B cell (primary cell): ENCODE measurements at regions not wholly inside any gene's neighbourhood (a gene's known extent, or its start where the extent isn't known, plus 50 kb on each side); places are given as distances from the start of the nearest gene placed in this dataset.

Experiments used
- ATAC-seq: fragments of 200-7000 bp; cut with Tn5 transposase; one replicate; pipeline ENCODE4 v1.10.0; 2021; ENCODE audit warnings: low read depth, mild to moderate bottlenecking, moderate number of reproducible peaks, moderate library complexity
- CTCF ChIA-PET: fragments of 350-600 bp; sonication (Branson Sonifier 250); formaldehyde crosslinking; loops from one replicate; lab custom pipeline; 2021; ENCODE audit warnings: antibody characterized with exemption, inconsistent platforms; lab: Charles Lee
- POLR2A ChIA-PET: fragments of 350-600 bp; sonication (Branson Sonifier 250); formaldehyde crosslinking; loops from one replicate; lab custom pipeline; 2021; ENCODE audit warnings: antibody characterized with exemption; lab: Charles Lee
- DNase-seq: peaks from one replicate; pipeline ENCODE4 v3.0.0; 2013
- H2AFZ ChIP-seq: 2 replicates; pipeline ENCODE4 v1.6.1; 2012; ENCODE audit warnings: mild to moderate bottlenecking, low read depth, low read length; ENCODE audit not compliant: insufficient read depth, poor library complexity, severe bottlenecking
- H3K27ac ChIP-seq, 2 donors: 1 replicate in 1 of 2; 2 replicates in 1 of 2; pipeline ENCODE4 v1.5.1; 2012 to 2013; ENCODE audit warnings: low read length in 2 of 2, mild to moderate bottlenecking in 2 of 2, moderate library complexity in 1 of 2
- H3K27me3 ChIP-seq, 4 experiments: fragments of 200-600 bp in 1 of 4; sonication (generic) in 1 of 4; replicated peaks in 1 of 4; 1 replicate in 2 of 4; 2 replicates in 2 of 4; pipeline versions ENCODE4 v1.6.1 to v1.7.0; 2013 to 2016; ENCODE audit warnings: low read length in 3 of 4, mild to moderate bottlenecking in 2 of 4, mixed read lengths in 1 of 4, moderate library complexity in 1 of 4; ENCODE audit not compliant: insufficient read depth in 4 of 4, control insufficient read depth in 3 of 4; ENCODE audit errors: control extremely low read depth in 1 of 4
- H3K36me3 ChIP-seq, 2 experiments: replicated peaks in 1 of 2; 1 replicate in 1 of 2; 2 replicates in 1 of 2; pipeline versions ENCODE4 v1.6.1 to v1.7.1; 2013; ENCODE audit warnings: low read length in 1 of 2; ENCODE audit not compliant: insufficient read depth in 2 of 2, control insufficient read depth in 1 of 2; ENCODE audit errors: control extremely low read depth in 1 of 2, extremely low read depth in 1 of 2
- H3K4me1 ChIP-seq, 2 donors: fragments of 200-600 bp in 1 of 2; sonication (generic) in 1 of 2; 1 replicate in 1 of 2; 2 replicates in 1 of 2; pipeline versions ENCODE4 v1.5.1 to v1.6.1; 2013 to 2017; ENCODE audit warnings: low read length in 2 of 2; ENCODE audit not compliant: control insufficient read depth in 2 of 2, insufficient read depth in 2 of 2
- H3K4me2 ChIP-seq: replicated peaks from 2 replicates; pipeline ENCODE3; 2012; ENCODE audit warnings: mild to moderate bottlenecking, low read depth, low read length; ENCODE audit not compliant: poor library complexity, severe bottlenecking
- H3K4me3 ChIP-seq, 5 experiments: fragments of 200-600 bp in 1 of 5; sonication (generic) in 1 of 5; 1 replicate in 3 of 5; 2 replicates in 2 of 5; pipeline versions ENCODE4 v1.5.1 to v1.7.0; 2011 to 2016; ENCODE audit warnings: low read length in 4 of 5, mild to moderate bottlenecking in 4 of 5, low read depth in 2 of 5, control low read depth in 1 of 5, moderate library complexity in 1 of 5; ENCODE audit not compliant: insufficient read depth in 1 of 5; ENCODE audit errors: control extremely low read depth in 1 of 5, extremely low read depth in 1 of 5
- H3K79me2 ChIP-seq: fragments of 200-600 bp; sonication (generic); one replicate; pipeline ENCODE4 v1.6.0; 2016; ENCODE audit warnings: low read length; ENCODE audit not compliant: control insufficient read depth, insufficient read depth
- H3K9ac ChIP-seq: fragments of 200-600 bp; sonication (generic); 2 replicates; pipeline ENCODE4 v1.6.1; 2017; ENCODE audit warnings: mild to moderate bottlenecking, low read length, moderate library complexity
- H3K9me3 ChIP-seq, 3 donors: one replicate each; pipeline versions ENCODE4 v1.6.1 to v1.7.1; 2013; ENCODE audit warnings: low read length in 2 of 3; ENCODE audit not compliant: control insufficient read depth in 2 of 3, insufficient read depth in 1 of 3; ENCODE audit errors: control extremely low read depth in 1 of 3
- H4K20me1 ChIP-seq: 2 replicates; pipeline ENCODE4 v1.6.0; 2012; ENCODE audit warnings: mild to moderate bottlenecking, low read length; ENCODE audit not compliant: insufficient read depth, control insufficient read depth, poor library complexity, severe bottlenecking
- H3K27ac Mint-ChIP-seq: one replicate; pipeline ENCODE4 v1.8.0; 2021; ENCODE audit warnings: mixed read lengths
- H3K27me3 Mint-ChIP-seq: one replicate; pipeline ENCODE4 v1.8.0; 2021; ENCODE audit warnings: mixed read lengths
- H3K4me1 Mint-ChIP-seq: one replicate; pipeline ENCODE4 v1.8.0; 2021; ENCODE audit warnings: mixed read lengths
- H3K4me3 Mint-ChIP-seq: one replicate; pipeline ENCODE4 v1.8.0; 2021; ENCODE audit warnings: mixed read lengths
- H3K9me3 Mint-ChIP-seq: one replicate; pipeline ENCODE4 v1.8.0; 2022; ENCODE audit warnings: mixed read lengths; ENCODE audit not compliant: insufficient read depth
- CTCF ChIP-seq: fragments of 200-600 bp; IDR thresholded peaks from one replicate; pipeline ENCODE4 v1.8.0; 2022; ENCODE audit warnings: antibody characterized with exemption, mild to moderate bottlenecking
- EZH2 ChIP-seq: IDR thresholded peaks from 2 replicates; pipeline ENCODE4 v1.6.1; 2012; ENCODE audit warnings: borderline replicate concordance, low read depth, mild to moderate bottlenecking, moderate library complexity, low read length; ENCODE audit not compliant: insufficient read depth, poor library complexity, severe bottlenecking
- WGBS: methylation state at CpG from one replicate; pipeline ENCODE4 v1.1.5; 2013; ENCODE audit warnings: missing lambda C conversion rate; ENCODE audit not compliant: insufficient coverage; 5-methylcytosine and 5-hydroxymethylcytosine counted together
- intact Hi-C: fragments of 100-400 bp; cut with micrococcal nuclease; formaldehyde crosslinking; loops from one replicate; pipeline ENCODE4 v1.10.0; 2022

GRCh38 chr3:193998628-193999195 lies 137.2 kb upstream of the HES1 start:
- DNase-seq (no peak), ATAC-seq (no peak)
- peaks cover 19 to 21% of the 10 kb centered on the region in 2 donors for H3K4me1 ChIP-seq
- no peak overlapping the region for H3K4me3 ChIP-seq
- Mint-ChIP-seq H3K4me3 (no peak overlapping the region), H3K27me3 (peaks cover 35% of the 10 kb centered on the region), H3K27ac (no peak overlapping the region), H3K9me3 (no peaks in the 10 kb centered on the region), H3K4me1 (peaks cover 12% of the 10 kb centered on the region)
- ChIA-PET CTCF (no interaction called here), POLR2A (no interaction called here)
- H2AFZ ChIP-seq = no peak overlapping the region
- H3K9ac ChIP-seq = no peak overlapping the region
- no peaks in the 10 kb centered on the region for H3K9me3 ChIP-seq
- H3K27me3 ChIP-seq = peaks cover 0 to 34% (median 0%) of the 10 kb centered on the region in 4 experiments
- no peak overlapping the region for H3K4me2 ChIP-seq
- H4K20me1 ChIP-seq = no peaks in the 10 kb centered on the region
- WGBS = 93% methylated on average over 4 of the region's 12 CpGs
- intact Hi-C loops = no loop called here
- no peak overlapping the region for H3K27ac ChIP-seq
- H3K36me3 ChIP-seq = no peaks in the 10 kb centered on the region
- H3K79me2 ChIP-seq = no peaks in the 10 kb centered on the region
- no peak for TF ChIP-seq EZH2
- no peak for TF ChIP-seq CTCF

- 93% methylated on average over 2 of the region's 4 CpGs for WGBS
- Histone ChIP-seq H3K4me3 (no peak overlapping the region), H3K27ac (no peak overlapping the region), H2AFZ (no peak overlapping the region), H4K20me1 (no peaks in the 10 kb centered on the region), H3K36me3 (no peaks in the 10 kb centered on the region), H3K9ac (no peak overlapping the region), H3K4me1 (peaks cover 33 to 35% of the 10 kb centered on the region in 2 donors), H3K9me3 (no peaks in the 10 kb centered on the region), H3K79me2 (no peaks in the 10 kb centered on the region), H3K4me2 (no peak overlapping the region), H3K27me3 (peaks cover 0 to 34% (median 0%) of the 10 kb centered on the region in 4 experiments)
- Mint-ChIP-seq H3K27me3 (peaks cover 32% of the 10 kb centered on the region), H3K27ac (no peak overlapping the region), H3K4me3 (no peak overlapping the region), H3K9me3 (no peaks in the 10 kb centered on the region), H3K4me1 (peaks cover 23% of the 10 kb centered on the region)
- DNase-seq (no peak), ATAC-seq (no peak)
- ChIA-PET CTCF (interaction anchor here (0.6 to 0.9 kb wide), 2 partner anchors 30 to 219 kb away, joined by 3 read pairs; no protein-coding TSS in a partner anchor), POLR2A (no interaction called here)
- no peak for TF ChIP-seq CTCF
- TF ChIP-seq EZH2 = no peak
- intact Hi-C loops = no loop called here
Observed at GRCh38 chr3:194000100-194000499, 135.8 kb upstream of the HES1 start.
